Liver (tissue), 3 donors: ENCODE measurements at regions not wholly inside any gene's neighbourhood (a gene's known extent, or its start where the extent isn't known, plus 50 kb on each side); places are given as distances from the start of the nearest gene placed in this dataset.

Experiments used
- EGR1 ChIP-seq, 2 donors: IDR thresholded peaks; 2 replicates each; pipeline ENCODE4 v1.6.1; 2016 to 2018; ENCODE audit warnings: antibody characterized with exemption in 2 of 2, low read depth in 2 of 2
- GABPA ChIP-seq, 2 donors: IDR thresholded peaks in 1 of 2; conservative IDR thresholded peaks in 1 of 2; 2 replicates each; pipeline ENCODE4 v1.6.1; 2016; ENCODE audit warnings: antibody characterized with exemption in 2 of 2, mild to moderate bottlenecking in 1 of 2, moderate library complexity in 1 of 2
- HNF4A ChIP-seq, 2 donors: conservative IDR thresholded peaks; 2 replicates each; pipeline ENCODE4 v1.6.1; 2016; ENCODE audit warnings: antibody characterized with exemption in 2 of 2, mild to moderate bottlenecking in 2 of 2
- HNF4G ChIP-seq: IDR thresholded peaks from 2 replicates; pipeline ENCODE4 v1.6.1; 2016; ENCODE audit warnings: antibody characterized with exemption
- NR2F2 ChIP-seq: IDR thresholded peaks from 2 replicates; pipeline ENCODE4 v1.6.1; 2016; ENCODE audit warnings: antibody characterized with exemption
- RAD21 ChIP-seq, 2 donors: IDR thresholded peaks; 2 replicates each; pipeline ENCODE4 v1.6.1; 2016; ENCODE audit warnings: antibody characterized with exemption in 2 of 2, mild to moderate bottlenecking in 2 of 2
- SP1 ChIP-seq: IDR thresholded peaks from 2 replicates; pipeline ENCODE4 v1.6.1; 2018; ENCODE audit warnings: antibody characterized with exemption, mild to moderate bottlenecking
- TAF1 ChIP-seq: conservative IDR thresholded peaks from 2 replicates; pipeline ENCODE4 v1.6.1; 2016; ENCODE audit warnings: antibody characterized with exemption, mild to moderate bottlenecking
- YY1 ChIP-seq: IDR thresholded peaks from 2 replicates; pipeline ENCODE4 v1.6.1; 2016; ENCODE audit warnings: antibody characterized with exemption, mild to moderate bottlenecking
- TF ChIP-seq, protein P1 (sequence below): fragments of 150-350 bp; IDR thresholded peaks from 2 replicates; pipeline ENCODE4 v1.5.1; 2017; ENCODE audit warnings: improper control_type of control experiment, low read depth, low read length; ENCODE audit not compliant: missing input control
- TF ChIP-seq, protein P2 (sequence below): IDR thresholded peaks from 2 replicates; pipeline ENCODE4 v1.6.1; 2016; ENCODE audit warnings: antibody characterized with exemption
- TF ChIP-seq, protein P3 (sequence below): IDR thresholded peaks from 2 replicates; pipeline ENCODE4 v1.6.1; 2016; ENCODE audit warnings: antibody characterized with exemption, mild to moderate bottlenecking
- TF ChIP-seq, protein P4 (sequence below): IDR thresholded peaks from 2 replicates; pipeline ENCODE4 v1.6.1; 2016; ENCODE audit warnings: antibody characterized with exemption
- donor health status: healthy.
- donor health status: healthy.

DNA sequence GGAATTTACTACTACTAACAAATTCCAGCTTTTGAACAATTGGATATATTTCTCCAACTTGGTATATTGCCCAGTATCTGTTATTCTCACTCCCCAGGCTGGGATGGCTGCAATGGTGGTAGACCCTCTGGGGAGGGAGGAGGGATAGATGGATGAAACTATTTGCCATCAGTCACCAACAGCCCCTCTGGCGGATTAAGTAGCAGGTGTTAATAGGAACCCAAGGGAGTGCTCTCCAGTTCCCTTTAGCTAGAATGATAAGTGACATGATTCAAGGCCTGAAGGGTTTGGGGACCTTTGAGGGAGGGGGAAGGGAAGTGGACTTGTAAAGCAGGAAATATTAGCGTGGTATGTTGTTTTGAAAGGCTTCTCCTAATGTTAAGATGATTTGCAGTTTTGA lies 824.0 kb upstream of the ARRDC3 start:
- TF ChIP-seq HNF4A (conservative IDR thresholded peaks at IDR 0.05) (no peak), SP1 (no peak), YY1 (no peak), TAF1 (no peak), RAD21 (IDR thresholded peaks at IDR 0.05) (no peak), HNF4G (no peak), EGR1 (IDR thresholded peaks at IDR 0.05; ENCODE audit: low read depth in 2 of 2) (no peak), NR2F2 (no peak), GABPA (IDR thresholded peaks at IDR 0.05 in 1 of 2, conservative IDR thresholded peaks at IDR 0.05 in 1 of 2) (no peak)
- TF ChIP-seq, protein P1, sequence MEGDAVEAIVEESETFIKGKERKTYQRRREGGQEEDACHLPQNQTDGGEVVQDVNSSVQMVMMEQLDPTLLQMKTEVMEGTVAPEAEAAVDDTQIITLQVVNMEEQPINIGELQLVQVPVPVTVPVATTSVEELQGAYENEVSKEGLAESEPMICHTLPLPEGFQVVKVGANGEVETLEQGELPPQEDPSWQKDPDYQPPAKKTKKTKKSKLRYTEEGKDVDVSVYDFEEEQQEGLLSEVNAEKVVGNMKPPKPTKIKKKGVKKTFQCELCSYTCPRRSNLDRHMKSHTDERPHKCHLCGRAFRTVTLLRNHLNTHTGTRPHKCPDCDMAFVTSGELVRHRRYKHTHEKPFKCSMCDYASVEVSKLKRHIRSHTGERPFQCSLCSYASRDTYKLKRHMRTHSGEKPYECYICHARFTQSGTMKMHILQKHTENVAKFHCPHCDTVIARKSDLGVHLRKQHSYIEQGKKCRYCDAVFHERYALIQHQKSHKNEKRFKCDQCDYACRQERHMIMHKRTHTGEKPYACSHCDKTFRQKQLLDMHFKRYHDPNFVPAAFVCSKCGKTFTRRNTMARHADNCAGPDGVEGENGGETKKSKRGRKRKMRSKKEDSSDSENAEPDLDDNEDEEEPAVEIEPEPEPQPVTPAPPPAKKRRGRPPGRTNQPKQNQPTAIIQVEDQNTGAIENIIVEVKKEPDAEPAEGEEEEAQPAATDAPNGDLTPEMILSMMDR: no peak
- TF ChIP-seq, protein P2, sequence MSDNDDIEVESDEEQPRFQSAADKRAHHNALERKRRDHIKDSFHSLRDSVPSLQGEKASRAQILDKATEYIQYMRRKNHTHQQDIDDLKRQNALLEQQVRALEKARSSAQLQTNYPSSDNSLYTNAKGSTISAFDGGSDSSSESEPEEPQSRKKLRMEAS: no peak
- TF ChIP-seq, protein P3, sequence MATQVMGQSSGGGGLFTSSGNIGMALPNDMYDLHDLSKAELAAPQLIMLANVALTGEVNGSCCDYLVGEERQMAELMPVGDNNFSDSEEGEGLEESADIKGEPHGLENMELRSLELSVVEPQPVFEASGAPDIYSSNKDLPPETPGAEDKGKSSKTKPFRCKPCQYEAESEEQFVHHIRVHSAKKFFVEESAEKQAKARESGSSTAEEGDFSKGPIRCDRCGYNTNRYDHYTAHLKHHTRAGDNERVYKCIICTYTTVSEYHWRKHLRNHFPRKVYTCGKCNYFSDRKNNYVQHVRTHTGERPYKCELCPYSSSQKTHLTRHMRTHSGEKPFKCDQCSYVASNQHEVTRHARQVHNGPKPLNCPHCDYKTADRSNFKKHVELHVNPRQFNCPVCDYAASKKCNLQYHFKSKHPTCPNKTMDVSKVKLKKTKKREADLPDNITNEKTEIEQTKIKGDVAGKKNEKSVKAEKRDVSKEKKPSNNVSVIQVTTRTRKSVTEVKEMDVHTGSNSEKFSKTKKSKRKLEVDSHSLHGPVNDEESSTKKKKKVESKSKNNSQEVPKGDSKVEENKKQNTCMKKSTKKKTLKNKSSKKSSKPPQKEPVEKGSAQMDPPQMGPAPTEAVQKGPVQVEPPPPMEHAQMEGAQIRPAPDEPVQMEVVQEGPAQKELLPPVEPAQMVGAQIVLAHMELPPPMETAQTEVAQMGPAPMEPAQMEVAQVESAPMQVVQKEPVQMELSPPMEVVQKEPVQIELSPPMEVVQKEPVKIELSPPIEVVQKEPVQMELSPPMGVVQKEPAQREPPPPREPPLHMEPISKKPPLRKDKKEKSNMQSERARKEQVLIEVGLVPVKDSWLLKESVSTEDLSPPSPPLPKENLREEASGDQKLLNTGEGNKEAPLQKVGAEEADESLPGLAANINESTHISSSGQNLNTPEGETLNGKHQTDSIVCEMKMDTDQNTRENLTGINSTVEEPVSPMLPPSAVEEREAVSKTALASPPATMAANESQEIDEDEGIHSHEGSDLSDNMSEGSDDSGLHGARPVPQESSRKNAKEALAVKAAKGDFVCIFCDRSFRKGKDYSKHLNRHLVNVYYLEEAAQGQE: no peak
- TF ChIP-seq, protein P4, sequence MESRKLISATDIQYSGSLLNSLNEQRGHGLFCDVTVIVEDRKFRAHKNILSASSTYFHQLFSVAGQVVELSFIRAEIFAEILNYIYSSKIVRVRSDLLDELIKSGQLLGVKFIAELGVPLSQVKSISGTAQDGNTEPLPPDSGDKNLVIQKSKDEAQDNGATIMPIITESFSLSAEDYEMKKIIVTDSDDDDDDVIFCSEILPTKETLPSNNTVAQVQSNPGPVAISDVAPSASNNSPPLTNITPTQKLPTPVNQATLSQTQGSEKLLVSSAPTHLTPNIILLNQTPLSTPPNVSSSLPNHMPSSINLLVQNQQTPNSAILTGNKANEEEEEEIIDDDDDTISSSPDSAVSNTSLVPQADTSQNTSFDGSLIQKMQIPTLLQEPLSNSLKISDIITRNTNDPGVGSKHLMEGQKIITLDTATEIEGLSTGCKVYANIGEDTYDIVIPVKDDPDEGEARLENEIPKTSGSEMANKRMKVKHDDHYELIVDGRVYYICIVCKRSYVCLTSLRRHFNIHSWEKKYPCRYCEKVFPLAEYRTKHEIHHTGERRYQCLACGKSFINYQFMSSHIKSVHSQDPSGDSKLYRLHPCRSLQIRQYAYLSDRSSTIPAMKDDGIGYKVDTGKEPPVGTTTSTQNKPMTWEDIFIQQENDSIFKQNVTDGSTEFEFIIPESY: no peak
